PC-3 (cell line): ENCODE measurements at regions not wholly inside any gene's neighbourhood (a gene's known extent, or its start where the extent isn't known, plus 50 kb on each side); places are given as distances from the start of the nearest gene placed in this dataset.

ENCODE experiments used
- ATAC-seq: fragments of 200-7000 bp; cut with Tn5 transposase; 2 replicates; pipeline ENCODE4 v1.9.1; 2020; ENCODE audit warnings: mild to moderate bottlenecking, moderate library complexity
- BruUV-seq: library from RNA; stranded (reverse); fragments of 400-500 nt; replicated peaks from 2 replicates; lab custom pipeline; 2021; lab: Mats Ljungman, UMichigan
- CTCF ChIA-PET: fragments of 300-600 bp; sonication (Branson Sonifier 250); formaldehyde crosslinking; loops from one replicate; lab custom pipeline; 2022; ENCODE audit warnings: antibody characterized with exemption; lab: Charles Lee
- POLR2A ChIA-PET: fragments of 300-600 bp; sonication (Branson Sonifier 250); formaldehyde crosslinking; loops from one replicate; lab custom pipeline; 2022; ENCODE audit warnings: antibody characterized with exemption; ENCODE audit not compliant: unreplicated experiment; lab: Charles Lee
- DNase-seq: peaks from one replicate; pipeline ENCODE4 v3.0.0-alpha.2; 2015
- H2AFZ ChIP-seq: fragments of 300-600 bp; sonication (generic); 2 replicates; pipeline ENCODE4 v1.6.0; 2016; ENCODE audit warnings: antibody characterized with exemption, low read length
- H3F3A ChIP-seq: fragments of 300-600 bp; sonication (generic); one replicate; pipeline ENCODE4 v1.6.0; 2017; ENCODE audit warnings: antibody characterized with exemption, low read length, control low read depth, mild to moderate bottlenecking; ENCODE audit not compliant: unreplicated experiment
- H3K27ac ChIP-seq: fragments of 300-600 bp; sonication (generic); 2 replicates; pipeline ENCODE4 v1.5.1; 2016; ENCODE audit warnings: mild to moderate bottlenecking, low read length
- H3K27me3 ChIP-seq: fragments of 300-600 bp; sonication (generic); 2 replicates; pipeline ENCODE4 v1.6.1; 2016; ENCODE audit warnings: low read length, mixed read lengths
- H3K36me3 ChIP-seq: fragments of 300-600 bp; sonication (generic); 2 replicates; pipeline ENCODE4 v1.6.1; 2016; ENCODE audit warnings: low read depth, mixed run types, low read length, mixed read lengths
- H3K4me1 ChIP-seq: fragments of 300-600 bp; sonication (generic); 2 replicates; pipeline ENCODE4 v1.5.1; 2016; ENCODE audit warnings: low read length; ENCODE audit not compliant: insufficient read depth
- H3K4me2 ChIP-seq: fragments of 300-600 bp; sonication (generic); 2 replicates; pipeline ENCODE4 v1.6.0; 2016; ENCODE audit warnings: low read length
- H3K4me3 ChIP-seq: fragments of 300-600 bp; sonication (generic); 2 replicates; pipeline ENCODE4 v1.5.1; 2016; ENCODE audit warnings: mild to moderate bottlenecking, low read length, mixed read lengths
- H3K79me2 ChIP-seq: fragments of 300-600 bp; sonication (generic); 2 replicates; pipeline ENCODE4 v1.6.1; 2017; ENCODE audit warnings: low read length, mixed read lengths
- H3K9ac ChIP-seq: fragments of 300-600 bp; sonication (generic); 2 replicates; pipeline ENCODE4 v1.6.0; 2016; ENCODE audit warnings: mild to moderate bottlenecking, low read length
- H3K9me2 ChIP-seq: fragments of 300-600 bp; sonication (generic); replicated peaks from 2 replicates; pipeline ENCODE4 v1.6.1; 2016; ENCODE audit warnings: mixed run types, low read length, mixed read lengths
- H3K9me3 ChIP-seq: fragments of 300-600 bp; sonication (generic); 2 replicates; pipeline ENCODE4 v1.6.1; 2016; ENCODE audit warnings: low read length, mixed read lengths
- H4K20me1 ChIP-seq: fragments of 300-600 bp; sonication (generic); 2 replicates; pipeline ENCODE4 v1.6.1; 2016; ENCODE audit warnings: low read length, mixed read lengths
- EZH2 ChIP-seq: fragments of 300-600 bp; sonication (generic); IDR thresholded peaks from one replicate; pipeline ENCODE4 v1.6.1; 2017; ENCODE audit warnings: antibody characterized with exemption, mild to moderate bottlenecking, low read length; ENCODE audit not compliant: unreplicated experiment
- EZH2phosphoT487 ChIP-seq: fragments of 300-600 bp; sonication (generic); IDR thresholded peaks from 2 replicates; pipeline ENCODE4 v1.6.1; 2018; ENCODE audit warnings: mild to moderate bottlenecking, antibody characterized with exemption, low read length, borderline replicate concordance
- intact Hi-C: fragments of 100-400 bp; cut with micrococcal nuclease; formaldehyde crosslinking; loops from 2 replicates; pipeline ENCODE4 v1.9.0; 2023
- TF ChIP-seq, protein P1 (sequence below): fragments of 300-600 bp; sonication (generic); conservative IDR thresholded peaks from 2 replicates; pipeline ENCODE4 v1.5.1; 2017; ENCODE audit warnings: antibody characterized with exemption, low read depth, mild to moderate bottlenecking, low read length

DNA sequence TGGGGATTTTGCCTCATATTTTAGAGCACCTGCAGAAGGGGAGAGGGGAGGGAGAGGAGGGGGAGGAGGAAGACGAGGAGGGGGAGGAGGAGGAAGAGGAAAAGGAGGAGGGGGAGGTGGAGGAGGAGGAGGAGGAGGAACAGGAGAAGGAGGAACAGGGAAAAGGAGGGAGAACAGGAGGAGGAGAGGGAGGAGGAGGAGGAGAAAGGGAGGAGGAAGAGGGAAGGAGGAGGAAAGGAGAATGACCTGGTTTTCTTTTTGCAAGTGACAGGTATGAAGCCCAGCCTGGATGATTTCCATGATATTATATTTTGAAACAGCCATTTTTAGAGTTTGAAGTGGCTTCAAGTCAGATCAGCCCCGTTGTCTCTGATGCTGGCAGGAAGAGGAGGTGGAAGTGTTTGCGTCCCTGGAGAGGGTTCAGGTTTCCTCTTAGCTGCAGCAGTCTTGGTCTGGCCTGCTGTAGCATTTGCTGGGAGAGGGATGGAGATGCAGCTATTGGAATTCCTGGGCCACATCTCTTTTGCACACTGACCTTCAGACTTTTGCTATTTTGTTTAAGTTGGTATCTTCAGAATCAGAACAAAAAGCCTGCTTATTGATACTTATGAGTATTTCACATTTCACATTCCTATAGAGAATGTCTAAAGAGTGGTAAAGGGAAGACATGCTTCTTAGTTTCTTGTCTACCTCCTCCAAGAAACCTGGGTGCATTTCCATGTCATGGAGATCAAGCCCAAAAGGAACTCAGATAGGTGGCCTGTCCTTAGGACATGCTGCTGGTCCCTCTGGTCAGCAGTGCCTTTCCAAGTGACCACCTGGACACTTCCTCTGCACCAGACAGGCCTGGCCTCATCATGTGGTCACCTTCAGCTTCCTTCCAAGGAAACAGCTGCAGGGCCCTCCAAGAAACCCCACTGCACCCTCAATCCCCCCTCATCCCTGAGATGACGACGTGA, 54.3 kb upstream of the IYD start:
- Histone ChIP-seq H3K9me2 (no peaks in the 10 kb centered on the region), H3K27ac (no peak overlapping the region), H3F3A (no peaks in the 10 kb centered on the region), H3K79me2 (no peaks in the 10 kb centered on the region), H4K20me1 (no peaks in the 10 kb centered on the region), H3K27me3 (no peaks in the 10 kb centered on the region), H3K4me3 (no peak overlapping the region), H3K4me2 (no peak overlapping the region), H3K36me3 (no peaks in the 10 kb centered on the region), H3K9me3 (no peaks in the 10 kb centered on the region), H3K4me1 (no peaks in the 10 kb centered on the region), H2AFZ (no peak overlapping the region), H3K9ac (no peak overlapping the region)
- ChIA-PET CTCF (no interaction called here), POLR2A (no interaction called here)
- BruUV-seq: no TSS peak
- ATAC-seq (no peak), DNase-seq (no peak)
- TF ChIP-seq EZH2 (no peak), EZH2phosphoT487 (no peak)
- TF ChIP-seq, protein P1, sequence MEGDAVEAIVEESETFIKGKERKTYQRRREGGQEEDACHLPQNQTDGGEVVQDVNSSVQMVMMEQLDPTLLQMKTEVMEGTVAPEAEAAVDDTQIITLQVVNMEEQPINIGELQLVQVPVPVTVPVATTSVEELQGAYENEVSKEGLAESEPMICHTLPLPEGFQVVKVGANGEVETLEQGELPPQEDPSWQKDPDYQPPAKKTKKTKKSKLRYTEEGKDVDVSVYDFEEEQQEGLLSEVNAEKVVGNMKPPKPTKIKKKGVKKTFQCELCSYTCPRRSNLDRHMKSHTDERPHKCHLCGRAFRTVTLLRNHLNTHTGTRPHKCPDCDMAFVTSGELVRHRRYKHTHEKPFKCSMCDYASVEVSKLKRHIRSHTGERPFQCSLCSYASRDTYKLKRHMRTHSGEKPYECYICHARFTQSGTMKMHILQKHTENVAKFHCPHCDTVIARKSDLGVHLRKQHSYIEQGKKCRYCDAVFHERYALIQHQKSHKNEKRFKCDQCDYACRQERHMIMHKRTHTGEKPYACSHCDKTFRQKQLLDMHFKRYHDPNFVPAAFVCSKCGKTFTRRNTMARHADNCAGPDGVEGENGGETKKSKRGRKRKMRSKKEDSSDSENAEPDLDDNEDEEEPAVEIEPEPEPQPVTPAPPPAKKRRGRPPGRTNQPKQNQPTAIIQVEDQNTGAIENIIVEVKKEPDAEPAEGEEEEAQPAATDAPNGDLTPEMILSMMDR: no peak
- intact Hi-C loops: no loop called here

DNA sequence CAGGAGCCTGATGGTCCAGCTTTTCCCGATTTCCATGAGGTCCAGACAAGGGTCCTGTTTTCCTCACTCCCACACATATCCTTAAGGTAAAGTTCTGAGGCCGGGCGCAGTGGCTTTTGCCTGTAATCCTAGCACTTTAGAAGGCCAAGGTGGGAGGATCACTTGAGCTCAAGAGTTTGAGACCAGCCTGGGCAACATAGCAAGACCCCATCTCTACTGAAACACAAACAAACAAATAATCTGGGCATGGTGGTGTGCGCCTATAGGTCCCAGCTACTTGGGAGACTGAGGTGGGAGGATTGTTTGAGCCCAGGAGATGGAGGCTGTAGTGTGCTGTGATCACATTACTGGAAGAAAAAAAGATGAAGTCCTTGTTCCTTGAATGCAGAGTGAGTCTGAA, 53.2 kb upstream of the IYD start:
- H3K9ac ChIP-seq: no peak overlapping the region
- no peaks in the 10 kb centered on the region for H3K9me3 ChIP-seq
- H3K27me3 ChIP-seq: no peaks in the 10 kb centered on the region
- H4K20me1 ChIP-seq: no peaks in the 10 kb centered on the region
- ChIA-PET POLR2A (no interaction called here), CTCF (no interaction called here)
- no peak overlapping the region for H2AFZ ChIP-seq
- no peaks in the 10 kb centered on the region for H3F3A ChIP-seq
- no peak overlapping the region for H3K27ac ChIP-seq
- intact Hi-C loops: no loop called here
- TF ChIP-seq EZH2phosphoT487: no peak
- TF ChIP-seq, protein P1: no peak
- no peak for TF ChIP-seq EZH2
- H3K9me2 ChIP-seq: no peaks in the 10 kb centered on the region
- no peaks in the 10 kb centered on the region for H3K4me1 ChIP-seq
- H3K4me3 ChIP-seq: no peak overlapping the region
- H3K4me2 ChIP-seq: no peak overlapping the region
- H3K36me3 ChIP-seq: no peaks in the 10 kb centered on the region
- BruUV-seq: no TSS peak
- DNase-seq: no peak
- no peak for ATAC-seq
- H3K79me2 ChIP-seq: no peaks in the 10 kb centered on the region

- H3K9me2 ChIP-seq: no peaks in the 10 kb centered on the region
- no peak overlapping the region for H3K4me3 ChIP-seq
- no peaks in the 10 kb centered on the region for H3K79me2 ChIP-seq
- ChIA-PET CTCF (no interaction called here), POLR2A (no interaction called here)
- no peaks in the 10 kb centered on the region for H3K36me3 ChIP-seq
- intact Hi-C loops: no loop called here
- H4K20me1 ChIP-seq: no peaks in the 10 kb centered on the region
- no peak overlapping the region for H3K27ac ChIP-seq
- no peaks in the 10 kb centered on the region for H3K27me3 ChIP-seq
- ATAC-seq: no peak
- no peak overlapping the region for H2AFZ ChIP-seq
- no TSS peak for BruUV-seq
- no peak for DNase-seq
- no peaks in the 10 kb centered on the region for H3K9me3 ChIP-seq
- no peaks in the 10 kb centered on the region for H3F3A ChIP-seq
- H3K9ac ChIP-seq: no peak overlapping the region
- no peak overlapping the region for H3K4me2 ChIP-seq
- TF ChIP-seq EZH2phosphoT487 (no peak), EZH2 (no peak)
- TF ChIP-seq, protein P1: no peak
- no peaks in the 10 kb centered on the region for H3K4me1 ChIP-seq
Observed at GRCh38 chr6:150316936-150317335, 51.9 kb upstream of the IYD start.
